Thyroid gland (tissue), 4 donors: ENCODE measurements at regions not wholly inside any gene's neighbourhood (a gene's known extent, or its start where the extent isn't known, plus 50 kb on each side); places are given as distances from the start of the nearest gene placed in this dataset.
"Not testable (repeated sequence)": the region's sequence is repeated elsewhere in the genome, so short reads cannot be mapped to it uniquely, and the experiment has no call there.

Experiments
- DNase-seq, 2 donors: peaks; one replicate each; pipeline ENCODE4 v3.0.0-alpha.2; 2019
- H3K27ac ChIP-seq, 3 donors: fragments of 200-600 bp; sonication (generic); 1 replicate in 2 of 3; 2 replicates in 1 of 3; pipeline ENCODE4 v1.5.1; 2016 to 2019; ENCODE audit warnings: mild to moderate bottlenecking in 1 of 3, moderate library complexity in 1 of 3
- H3K27me3 ChIP-seq: fragments of 200-600 bp; sonication (generic); one replicate; pipeline ENCODE4 v1.5.1; 2019
- H3K36me3 ChIP-seq, 2 donors: fragments of 200-600 bp; sonication (generic); one replicate each; pipeline ENCODE4 v1.5.1; 2016 to 2019
- H3K4me1 ChIP-seq, 2 donors: fragments of 200-600 bp; sonication (generic); one replicate each; pipeline ENCODE4 v1.5.1; 2017 to 2019
- H3K4me3 ChIP-seq, 3 donors: fragments of 200-600 bp; sonication (generic); replicated peaks in 1 of 3; 1 replicate in 2 of 3; 2 replicates in 1 of 3; pipeline ENCODE4 v1.5.1; 2016; ENCODE audit warnings: mild to moderate bottlenecking in 1 of 3
- H3K9me3 ChIP-seq: fragments of 200-600 bp; sonication (generic); one replicate; pipeline ENCODE4 v1.5.1; 2017
- WGBS, 2 donors: methylation state at CpG; one replicate each; pipeline ENCODE4 v1.1.5; 2017; 5-methylcytosine and 5-hydroxymethylcytosine counted together
- intact Hi-C: fragments of 100-400 bp; cut with DNase I; formaldehyde crosslinking; loops from one replicate; pipeline ENCODE4 v1.15.1; 2023

DNA sequence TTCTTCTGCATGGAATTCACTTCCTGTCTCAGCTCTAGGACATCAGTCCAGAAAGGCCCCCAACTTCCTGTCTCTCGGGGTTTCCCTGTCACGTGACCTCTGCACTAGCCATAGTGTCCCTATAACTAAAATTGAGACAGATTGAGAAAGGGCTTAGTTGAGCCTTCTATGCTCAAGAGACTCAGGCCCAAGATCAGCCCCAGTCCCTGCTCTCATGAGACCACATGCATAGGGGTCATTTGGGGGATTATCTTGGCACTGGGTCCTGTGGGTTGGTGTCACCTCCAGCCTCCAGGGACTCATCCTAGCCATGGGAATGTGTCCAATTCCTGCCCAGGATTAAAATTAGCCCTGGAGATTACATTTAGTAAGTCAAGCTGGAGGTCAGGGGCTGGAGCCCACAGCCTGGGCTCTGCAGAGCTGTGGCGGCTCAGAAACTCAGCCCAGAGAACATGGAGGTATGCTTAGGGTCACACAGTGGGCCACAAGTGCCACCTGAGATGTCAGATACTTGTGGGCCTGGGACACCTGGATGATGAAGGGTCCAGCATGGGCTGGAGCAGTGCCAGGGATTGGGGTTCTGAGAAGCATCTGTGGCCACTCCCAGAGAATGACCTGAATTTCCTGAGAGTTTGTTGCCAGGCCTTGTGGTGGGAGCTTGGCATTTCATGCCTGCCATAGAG lies 174.3 kb upstream of the TPTE start:
- H3K4me1 ChIP-seq, H3K9me3 ChIP-seq, H3K36me3 ChIP-seq, DNase-seq, H3K27ac ChIP-seq, intact Hi-C loops, H3K27me3 ChIP-seq, H3K4me3 ChIP-seq: not testable (repeated sequence)
- 71 to 74% methylated on average over 3 of the region's 3 CpGs for WGBS, 2 donors

GRCh38 chr21:10347675-10348074 lies 173.7 kb upstream of the TPTE start:
- H3K27me3 ChIP-seq, H3K36me3 ChIP-seq, H3K4me1 ChIP-seq, DNase-seq, intact Hi-C loops, H3K4me3 ChIP-seq, H3K9me3 ChIP-seq, H3K27ac ChIP-seq: not testable (repeated sequence)
- 68 to 75% methylated on average over 7 of the region's 7 CpGs for WGBS, 2 donors

GRCh38 chr21:10348150-10348549 lies 173.2 kb upstream of the TPTE start:
- H3K9me3 ChIP-seq, H3K4me3 ChIP-seq, H3K4me1 ChIP-seq, DNase-seq, H3K27me3 ChIP-seq, H3K36me3 ChIP-seq, intact Hi-C loops, H3K27ac ChIP-seq: not testable (repeated sequence)
- WGBS, 2 donors: 43 to 49% methylated on average over 3 of the region's 3 CpGs

- H3K4me1 ChIP-seq, DNase-seq, intact Hi-C loops, H3K9me3 ChIP-seq, H3K27me3 ChIP-seq, H3K27ac ChIP-seq, H3K4me3 ChIP-seq, H3K36me3 ChIP-seq: not testable (repeated sequence)
- 28 to 36% methylated on average over 5 of the region's 5 CpGs for WGBS, 2 donors
Observed at GRCh38 chr21:10354851-10355578, 166.4 kb upstream of the TPTE start.

- H3K27ac ChIP-seq, H3K9me3 ChIP-seq, H3K4me3 ChIP-seq, intact Hi-C loops, H3K27me3 ChIP-seq, DNase-seq, H3K4me1 ChIP-seq, H3K36me3 ChIP-seq: not testable (repeated sequence)
- WGBS, 2 donors: 72% methylated on average over 2 of the region's 2 CpGs
Observed at GRCh38 chr21:10359120-10359519, 162.3 kb upstream of the TPTE start.

DNA sequence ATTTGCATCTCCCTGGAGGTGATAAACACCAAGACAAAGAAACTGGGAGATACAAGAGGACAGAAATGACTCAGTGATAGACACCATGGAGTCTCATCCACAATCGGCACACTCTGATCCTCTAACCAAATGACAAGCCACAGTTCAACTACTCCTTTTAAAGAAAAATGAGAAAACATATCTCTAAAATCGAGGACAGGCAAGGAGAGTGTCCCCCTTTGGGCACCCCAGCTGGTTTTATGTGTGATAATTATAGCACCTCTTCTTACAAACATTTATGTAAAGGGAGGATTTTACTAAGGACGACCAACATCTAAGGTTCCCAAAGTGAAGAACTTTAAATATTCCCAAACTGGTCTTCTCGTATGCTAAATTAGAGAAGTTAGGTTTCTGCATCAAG lies 161.5 kb upstream of the TPTE start:
- WGBS, 2 donors: 50 to 55% methylated on average over 4 of the region's 4 CpGs
- H3K4me1 ChIP-seq, H3K27ac ChIP-seq, H3K27me3 ChIP-seq, DNase-seq, intact Hi-C loops, H3K36me3 ChIP-seq, H3K4me3 ChIP-seq, H3K9me3 ChIP-seq: not testable (repeated sequence)

GRCh38 chr21:10361214-10361736 lies 160.1 kb upstream of the TPTE start:
- H3K27ac ChIP-seq, DNase-seq, H3K36me3 ChIP-seq, H3K9me3 ChIP-seq, intact Hi-C loops, H3K4me1 ChIP-seq, H3K4me3 ChIP-seq, H3K27me3 ChIP-seq: not testable (repeated sequence)
- 33 to 46% methylated on average over 2 to 3 of the region's 3 CpGs for WGBS, 2 donors

- DNase-seq, H3K27me3 ChIP-seq, H3K27ac ChIP-seq, H3K4me3 ChIP-seq, intact Hi-C loops, H3K4me1 ChIP-seq, H3K9me3 ChIP-seq, H3K36me3 ChIP-seq: not testable (repeated sequence)
- WGBS, 2 donors: 59 to 67% methylated on average over 9 of the region's 9 CpGs
Observed at GRCh38 chr21:10362816-10363215, 158.6 kb upstream of the TPTE start.

GRCh38 chr21:10363321-10363720 lies 158.1 kb upstream of the TPTE start:
- H3K9me3 ChIP-seq, H3K27ac ChIP-seq, DNase-seq, H3K4me3 ChIP-seq, H3K27me3 ChIP-seq, H3K4me1 ChIP-seq, intact Hi-C loops, H3K36me3 ChIP-seq: not testable (repeated sequence)

DNA sequence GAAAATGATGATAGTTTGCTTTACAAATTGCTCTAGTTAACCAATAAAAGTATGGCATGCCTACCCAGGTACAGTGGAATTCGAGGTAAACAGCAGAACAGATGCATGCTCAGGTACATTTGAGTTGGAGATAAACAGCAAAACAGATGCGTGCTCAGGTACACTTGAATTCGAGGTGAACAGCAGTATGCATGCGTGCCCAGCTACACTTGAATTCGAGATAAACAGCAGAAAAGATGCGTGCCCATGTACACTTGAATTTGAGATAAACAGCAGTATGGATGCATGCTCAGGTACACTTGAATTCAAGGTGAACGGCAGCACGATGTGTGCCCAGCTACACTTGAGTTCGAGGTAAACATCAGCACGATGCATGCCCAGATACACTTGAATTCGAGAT lies 155.2 kb upstream of the TPTE start:
- H3K4me1 ChIP-seq, intact Hi-C loops, H3K9me3 ChIP-seq, DNase-seq, H3K36me3 ChIP-seq, H3K27me3 ChIP-seq, H3K27ac ChIP-seq, H3K4me3 ChIP-seq: not testable (repeated sequence)
- WGBS, 2 donors: 54 to 62% methylated on average over 8 of the region's 11 CpGs

DNA sequence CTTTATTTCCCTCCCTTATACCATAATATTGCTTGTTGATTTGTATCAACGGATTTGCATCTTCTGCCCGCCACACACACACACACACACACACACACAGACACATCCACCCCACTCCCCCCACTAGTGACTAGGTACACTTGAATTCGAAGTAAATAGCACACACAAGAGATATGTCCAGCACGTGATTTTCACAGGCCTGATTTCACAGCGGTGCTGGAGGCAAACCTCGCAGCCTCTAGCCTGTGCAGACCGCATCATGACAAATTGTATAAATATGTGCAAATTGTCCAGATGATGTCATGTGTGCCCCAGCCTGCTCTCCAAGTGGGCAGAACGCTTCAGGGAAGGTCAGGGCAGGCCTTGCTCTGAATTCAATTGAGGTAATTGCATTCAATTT lies 153.8 kb upstream of the TPTE start:
- H3K4me3 ChIP-seq, H3K27me3 ChIP-seq, H3K9me3 ChIP-seq, H3K36me3 ChIP-seq, H3K27ac ChIP-seq, DNase-seq, H3K4me1 ChIP-seq, intact Hi-C loops: not testable (repeated sequence)
- 64% methylated on average over 7 of the region's 8 CpGs for WGBS, 2 donors

DNA sequence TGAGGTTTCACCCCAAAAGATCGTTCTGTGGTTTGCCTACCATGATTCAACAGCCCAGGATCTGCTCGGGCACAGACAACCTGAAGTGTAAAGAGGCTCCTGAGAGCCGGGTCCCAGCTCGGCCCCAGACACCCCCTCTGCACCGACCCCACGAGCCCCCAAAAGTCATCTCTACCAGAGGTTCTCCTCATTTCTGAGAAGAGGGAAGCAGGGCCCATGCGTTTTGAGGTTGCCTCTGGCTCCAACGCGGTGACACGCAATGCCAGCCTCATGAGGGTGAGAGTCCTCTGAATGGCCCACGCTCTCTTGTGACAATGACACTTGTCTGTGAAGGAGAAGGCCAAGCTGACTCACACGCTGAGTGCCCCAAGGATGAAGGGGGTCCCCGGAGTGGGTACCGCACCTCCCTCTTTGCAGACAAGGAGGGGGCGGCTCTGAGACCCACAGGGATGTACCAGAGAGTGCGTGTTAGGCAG lies 153.0 kb upstream of the TPTE start:
- 68 to 71% methylated on average over 16 of the region's 16 CpGs for WGBS, 2 donors
- H3K4me3 ChIP-seq, DNase-seq, H3K9me3 ChIP-seq, H3K36me3 ChIP-seq, intact Hi-C loops, H3K4me1 ChIP-seq, H3K27me3 ChIP-seq, H3K27ac ChIP-seq: not testable (repeated sequence)

DNA sequence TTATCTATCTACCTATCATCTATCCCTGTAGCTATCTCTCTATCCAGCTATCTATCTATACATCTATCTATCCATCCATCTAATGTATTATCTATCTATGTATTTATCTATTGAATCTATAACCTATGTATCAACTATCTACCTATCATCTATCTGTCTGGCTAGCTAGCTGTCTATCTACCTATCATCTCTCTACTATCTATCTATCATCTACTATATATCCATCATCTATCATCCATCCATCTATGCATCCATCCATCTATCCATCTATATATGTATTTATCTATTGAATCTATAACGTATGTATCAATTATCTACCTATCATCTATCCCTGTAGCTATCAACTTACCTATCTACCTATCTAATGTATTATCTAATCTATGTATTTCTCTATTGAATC lies 152.1 kb upstream of the TPTE start:
- intact Hi-C loops, H3K36me3 ChIP-seq, H3K4me1 ChIP-seq, H3K27ac ChIP-seq, DNase-seq, H3K27me3 ChIP-seq, H3K9me3 ChIP-seq, H3K4me3 ChIP-seq: not testable (repeated sequence)
- WGBS, 2 donors: 46 to 56% methylated on average over 1 of the region's 1 CpG
